Liver (tissue), 8 donors: ENCODE measurements at regions not wholly inside any gene's neighbourhood (a gene's known extent, or its start where the extent isn't known, plus 50 kb on each side); places are given as distances from the start of the nearest gene placed in this dataset.

Experiments used
- DNase-seq: peaks from one replicate; pipeline ENCODE4 v3.0.0-alpha.2; 2017; ENCODE audit warnings: low spot score
- H3K27ac ChIP-seq, 2 donors: one replicate each; pipeline ENCODE4 v1.7.0; 2013; ENCODE audit warnings: inconsistent platforms in 2 of 2, low read length in 2 of 2, control low read depth in 1 of 2, low read depth in 1 of 2, mild to moderate bottlenecking in 1 of 2
- H3K27me3 ChIP-seq, 4 donors: one replicate each; pipeline versions ENCODE4 v1.6.1 to v1.7.0; 2013; ENCODE audit warnings: low read length in 3 of 4, inconsistent platforms in 1 of 4, mild to moderate bottlenecking in 1 of 4, moderate library complexity in 1 of 4; ENCODE audit not compliant: control insufficient read depth in 4 of 4, insufficient read depth in 4 of 4
- H3K36me3 ChIP-seq, 4 donors: one replicate each; pipeline versions ENCODE4 v1.6.1 to v1.7.0; 2013; ENCODE audit warnings: low read length in 3 of 4, mild to moderate bottlenecking in 3 of 4, low read depth in 1 of 4, moderate library complexity in 1 of 4; ENCODE audit not compliant: control insufficient read depth in 4 of 4, insufficient read depth in 3 of 4
- H3K4me1 ChIP-seq, 4 donors: one replicate each; pipeline versions ENCODE4 v1.6.1 to v1.7.0; 2013; ENCODE audit warnings: low read length in 3 of 4, mild to moderate bottlenecking in 3 of 4, moderate library complexity in 1 of 4; ENCODE audit not compliant: control insufficient read depth in 4 of 4, insufficient read depth in 4 of 4
- H3K4me3 ChIP-seq, 3 donors: one replicate each; pipeline versions ENCODE4 v1.6.1 to v1.7.0; 2013; ENCODE audit warnings: low read length in 3 of 3, control low read depth in 1 of 3, low read depth in 1 of 3, mild to moderate bottlenecking in 1 of 3
- H3K9ac ChIP-seq, 2 donors: one replicate each; pipeline ENCODE4 v1.7.0; 2013; ENCODE audit warnings: low read length in 2 of 2, mild to moderate bottlenecking in 2 of 2, moderate library complexity in 2 of 2, control low read depth in 1 of 2, low read depth in 1 of 2
- H3K9me3 ChIP-seq, 4 donors: one replicate each; pipeline versions ENCODE4 v1.6.1 to v1.7.0; 2013; ENCODE audit warnings: low read length in 3 of 4; ENCODE audit not compliant: control insufficient read depth in 4 of 4
- ATF3 ChIP-seq: IDR thresholded peaks from 2 replicates; pipeline ENCODE4 v1.6.1; 2016; ENCODE audit warnings: antibody characterized with exemption
- CTCF ChIP-seq: fragments of 150-350 bp; IDR thresholded peaks from 2 replicates; pipeline ENCODE4 v1.5.1; 2017; ENCODE audit warnings: improper control_type of control experiment, low read depth, low read length; ENCODE audit not compliant: missing input control
- EGR1 ChIP-seq, 2 donors: IDR thresholded peaks; 2 replicates each; pipeline ENCODE4 v1.6.1; 2016 to 2018; ENCODE audit warnings: antibody characterized with exemption in 2 of 2, low read depth in 2 of 2
- FOXA1 ChIP-seq: IDR thresholded peaks from 2 replicates; pipeline ENCODE4 v1.6.1; 2016; ENCODE audit warnings: antibody characterized with exemption
- FOXA2 ChIP-seq: IDR thresholded peaks from 2 replicates; pipeline ENCODE4 v1.6.1; 2016; ENCODE audit warnings: antibody characterized with exemption
- GABPA ChIP-seq, 2 donors: IDR thresholded peaks in 1 of 2; conservative IDR thresholded peaks in 1 of 2; 2 replicates each; pipeline ENCODE4 v1.6.1; 2016; ENCODE audit warnings: antibody characterized with exemption in 2 of 2, mild to moderate bottlenecking in 1 of 2, moderate library complexity in 1 of 2
- HNF4A ChIP-seq, 2 donors: conservative IDR thresholded peaks; 2 replicates each; pipeline ENCODE4 v1.6.1; 2016; ENCODE audit warnings: antibody characterized with exemption in 2 of 2, mild to moderate bottlenecking in 2 of 2
- HNF4G ChIP-seq: IDR thresholded peaks from 2 replicates; pipeline ENCODE4 v1.6.1; 2016; ENCODE audit warnings: antibody characterized with exemption
- JUND ChIP-seq, 2 donors: IDR thresholded peaks; 2 replicates each; pipeline ENCODE4 v1.6.1; 2016; ENCODE audit warnings: antibody characterized with exemption in 2 of 2
- MAX ChIP-seq: IDR thresholded peaks from 2 replicates; pipeline ENCODE4 v1.6.1; 2016; ENCODE audit warnings: antibody characterized with exemption
- NR2F2 ChIP-seq: IDR thresholded peaks from 2 replicates; pipeline ENCODE4 v1.6.1; 2016; ENCODE audit warnings: antibody characterized with exemption
- RAD21 ChIP-seq, 2 donors: IDR thresholded peaks; 2 replicates each; pipeline ENCODE4 v1.6.1; 2016; ENCODE audit warnings: antibody characterized with exemption in 2 of 2, mild to moderate bottlenecking in 2 of 2
- REST ChIP-seq: IDR thresholded peaks from 2 replicates; pipeline ENCODE4 v1.6.1; 2016; ENCODE audit warnings: antibody characterized with exemption, mild to moderate bottlenecking
- RXRA ChIP-seq, 2 donors: IDR thresholded peaks; 2 replicates each; pipeline ENCODE4 v1.6.1; 2017 to 2018; ENCODE audit warnings: antibody characterized with exemption in 2 of 2, mild to moderate bottlenecking in 1 of 2
- SP1 ChIP-seq: IDR thresholded peaks from 2 replicates; pipeline ENCODE4 v1.6.1; 2018; ENCODE audit warnings: antibody characterized with exemption, mild to moderate bottlenecking
- TAF1 ChIP-seq: conservative IDR thresholded peaks from 2 replicates; pipeline ENCODE4 v1.6.1; 2016; ENCODE audit warnings: antibody characterized with exemption, mild to moderate bottlenecking
- YY1 ChIP-seq: IDR thresholded peaks from 2 replicates; pipeline ENCODE4 v1.6.1; 2016; ENCODE audit warnings: antibody characterized with exemption, mild to moderate bottlenecking
- ZBTB33 ChIP-seq: IDR thresholded peaks from 2 replicates; pipeline ENCODE4 v1.6.1; 2016; ENCODE audit warnings: antibody characterized with exemption
- WGBS: extraction: QIAGEN DNeasy Blood & Tissue Kit; methylation state at CpG from one replicate; pipeline ENCODE4 v1.1.7; 2013; 5-methylcytosine and 5-hydroxymethylcytosine counted together
- donor health status: healthy.
- donor health status: healthy.
- donor health status: healthy.
- donor health status: healthy.
- donor health status: healthy.

- TF ChIP-seq ZBTB33 = no peak
Measured at GRCh38 chr3:28586325-28586724, 237.7 kb upstream of the AZI2 start (continued).

GRCh38 chr3:28587723-28588122 is 239.1 kb upstream of the AZI2 start:
- Histone ChIP-seq H3K36me3 (no peaks in the 10 kb centered on the region), H3K9me3 (no peaks in the 10 kb centered on the region), H3K27me3 (no peaks in the 10 kb centered on the region), H3K4me1 (no peaks in the 10 kb centered on the region), H3K4me3 (no peak overlapping the region), H3K9ac (no peak overlapping the region), H3K27ac (no peak overlapping the region)
- WGBS = 83% methylated on average over 3 of the region's 3 CpGs
- TF ChIP-seq FOXA1 (no peak), CTCF (no peak), ATF3 (no peak), HNF4G (no peak)
- no peak for DNase-seq

- no peak overlapping the region for H3K9ac ChIP-seq
- WGBS = 76% methylated on average over 2 of the region's 2 CpGs
- H3K36me3 ChIP-seq = no peaks in the 10 kb centered on the region
- TF ChIP-seq JUND (IDR thresholded peaks at IDR 0.05) (no peak), HNF4G (no peak), RAD21 (IDR thresholded peaks at IDR 0.05) (no peak), NR2F2 (no peak), ZBTB33 (no peak), REST (no peak), GABPA (IDR thresholded peaks at IDR 0.05 in 1 of 2, conservative IDR thresholded peaks at IDR 0.05 in 1 of 2) (no peak), HNF4A (conservative IDR thresholded peaks at IDR 0.05) (no peak), ATF3 (no peak), FOXA2 (no peak), CTCF (no peak), SP1 (no peak), EGR1 (IDR thresholded peaks at IDR 0.05; ENCODE audit: low read depth in 2 of 2) (no peak), RXRA (IDR thresholded peaks at IDR 0.05) (no peak), FOXA1 (no peak), YY1 (no peak), MAX (no peak), TAF1 (no peak)
- no peaks in the 10 kb centered on the region for H3K9me3 ChIP-seq
- no peak for DNase-seq
- H3K27me3 ChIP-seq = no peaks in the 10 kb centered on the region
- H3K4me3 ChIP-seq = no peak overlapping the region
- no peaks in the 10 kb centered on the region for H3K4me1 ChIP-seq
- no peak overlapping the region for H3K27ac ChIP-seq
Measured at GRCh38 chr3:28590216-28590615, 241.6 kb upstream of the AZI2 start.
